Trophoblast cell (in vitro differentiated cells and primary cell): ENCODE measurements at regions not wholly inside any gene's neighbourhood (a gene's known extent, or its start where the extent isn't known, plus 50 kb on each side); places are given as distances from the start of the nearest gene placed in this dataset.
"Not testable (repeated sequence)": the region's sequence is repeated elsewhere in the genome, so short reads cannot be mapped to it uniquely, and the experiment has no call there.

Experiments
- DNase-seq, 2 donors: peaks; one replicate each; pipeline ENCODE4 v3.0.0-alpha.2; 2016
- H2AFZ ChIP-seq: 2 replicates; pipeline ENCODE4 v1.6.1; 2013; ENCODE audit warnings: low read length, moderate library complexity, mild to moderate bottlenecking; ENCODE audit not compliant: insufficient read depth, poor library complexity
- H2AK5ac ChIP-seq: 2 replicates; pipeline ENCODE4 v1.6.1; 2013; ENCODE audit warnings: mild to moderate bottlenecking, low read length
- H2BK120ac ChIP-seq: 2 replicates; pipeline ENCODE4 v1.6.1; 2013; ENCODE audit warnings: low read length, mild to moderate bottlenecking, moderate library complexity; ENCODE audit not compliant: insufficient read depth, poor library complexity
- H2BK12ac ChIP-seq: 2 replicates; pipeline ENCODE4 v1.6.1; 2013; ENCODE audit warnings: mild to moderate bottlenecking, low read length, moderate library complexity
- H2BK5ac ChIP-seq: 2 replicates; pipeline ENCODE4 v1.6.1; 2013; ENCODE audit warnings: low read length, low read depth, moderate library complexity, mild to moderate bottlenecking; ENCODE audit not compliant: poor library complexity
- H3K14ac ChIP-seq: 2 replicates; pipeline ENCODE4 v1.6.1; 2013; ENCODE audit warnings: mild to moderate bottlenecking, low read length
- H3K18ac ChIP-seq: 2 replicates; pipeline ENCODE4 v1.6.1; 2013; ENCODE audit warnings: mild to moderate bottlenecking, low read length
- H3K23ac ChIP-seq: 2 replicates; pipeline ENCODE4 v1.6.1; 2013; ENCODE audit warnings: low read length
- H3K27ac ChIP-seq: 2 replicates; pipeline ENCODE4 v1.5.1; 2013; ENCODE audit warnings: low read depth, mild to moderate bottlenecking, inconsistent platforms, low read length, moderate library complexity
- H3K27me3 ChIP-seq: 2 replicates; pipeline ENCODE4 v1.6.1; 2013; ENCODE audit warnings: inconsistent platforms, mild to moderate bottlenecking, low read length, moderate library complexity; ENCODE audit not compliant: insufficient read depth
- H3K36me3 ChIP-seq, 2 experiments: 1 replicate in 1 of 2; 2 replicates in 1 of 2; pipeline ENCODE4 v1.6.1; 2013; ENCODE audit warnings: low read length in 2 of 2, mild to moderate bottlenecking in 2 of 2, moderate library complexity in 1 of 2; ENCODE audit not compliant: insufficient read depth in 2 of 2, control insufficient read depth in 1 of 2
- H3K4ac ChIP-seq: 2 replicates; pipeline ENCODE4 v1.6.1; 2013; ENCODE audit warnings: low read depth, mild to moderate bottlenecking, low read length, moderate library complexity
- H3K4me1 ChIP-seq, 2 experiments: 1 replicate in 1 of 2; 2 replicates in 1 of 2; pipeline ENCODE4 v1.6.1; 2013; ENCODE audit warnings: low read length in 2 of 2, mild to moderate bottlenecking in 2 of 2, moderate library complexity in 1 of 2; ENCODE audit not compliant: insufficient read depth in 2 of 2, control insufficient read depth in 1 of 2
- H3K4me2 ChIP-seq: 2 replicates; pipeline ENCODE4 v1.6.1; 2013; ENCODE audit warnings: inconsistent platforms, mild to moderate bottlenecking, low read length, moderate library complexity
- H3K4me3 ChIP-seq: 2 replicates; pipeline ENCODE4 v1.5.1; 2013; ENCODE audit warnings: mild to moderate bottlenecking, low read depth, low read length, inconsistent platforms
- H3K79me1 ChIP-seq: one replicate; pipeline ENCODE4 v1.6.1; 2013; ENCODE audit warnings: low read length
- H3K79me2 ChIP-seq: 2 replicates; pipeline ENCODE4 v1.6.1; 2013; ENCODE audit warnings: low read length, mild to moderate bottlenecking; ENCODE audit not compliant: control insufficient read depth, insufficient read depth, poor library complexity
- H3K9ac ChIP-seq: 2 replicates; pipeline ENCODE4 v1.6.1; 2013; ENCODE audit warnings: mild to moderate bottlenecking, low read length
- H3K9me3 ChIP-seq: 2 replicates; pipeline ENCODE4 v1.6.1; 2013; ENCODE audit warnings: low read depth, mild to moderate bottlenecking, control low read depth, inconsistent platforms, low read length; ENCODE audit not compliant: insufficient read depth
- H4K12ac ChIP-seq: 2 replicates; pipeline ENCODE4 v1.6.1; 2013; ENCODE audit warnings: low read depth, mild to moderate bottlenecking, low read length, moderate library complexity
- H4K8ac ChIP-seq: 2 replicates; pipeline ENCODE4 v1.6.1; 2013; ENCODE audit warnings: low read depth, mild to moderate bottlenecking, low read length, moderate library complexity
- H4K91ac ChIP-seq: one replicate; pipeline ENCODE4 v1.6.1; 2013; ENCODE audit warnings: low read depth, mild to moderate bottlenecking, low read length, moderate library complexity
- WGBS: extraction: QIAGEN DNeasy Blood & Tissue Kit; methylation state at CpG from one replicate; pipeline ENCODE4 v1.1.7; 2013; ENCODE audit warnings: missing lambda C conversion rate; ENCODE audit not compliant: insufficient read length, insufficient coverage; ENCODE audit errors: extremely low coverage; 5-methylcytosine and 5-hydroxymethylcytosine counted together

GRCh38 chr13:80821466-80821865 is 480.5 kb upstream of the SPRY2 start:
- peaks cover 0 to 1% of the 10 kb centered on the region in 2 experiments for H3K4me1 ChIP-seq
- H2BK12ac ChIP-seq, result no peak overlapping the region
- no peak overlapping the region for H2AFZ ChIP-seq
- H3K4me2 ChIP-seq, result no peak overlapping the region
- H3K79me2 ChIP-seq, result no peaks in the 10 kb centered on the region
- H4K8ac ChIP-seq, result no peak overlapping the region
- H3K27me3 ChIP-seq, result no peaks in the 10 kb centered on the region
- H3K79me1 ChIP-seq, result no peaks in the 10 kb centered on the region
- H3K27ac ChIP-seq, result no peak overlapping the region
- H3K18ac ChIP-seq, result no peak overlapping the region
- no peak overlapping the region for H4K12ac ChIP-seq
- no peak overlapping the region for H3K23ac ChIP-seq
- H3K9me3 ChIP-seq, result no peaks in the 10 kb centered on the region
- peak in 1 of 2 donors; percentile 12 for DNase-seq
- no peaks in the 10 kb centered on the region for H3K36me3 ChIP-seq
- H3K9ac ChIP-seq, result no peak overlapping the region
- H2AK5ac ChIP-seq, result no peak overlapping the region
- no peak overlapping the region for H4K91ac ChIP-seq
- H3K4me3 ChIP-seq, result no peak overlapping the region
- H3K14ac ChIP-seq, result no peak overlapping the region
- H3K4ac ChIP-seq, result no peak overlapping the region
- H2BK120ac ChIP-seq, result no peak overlapping the region
- no peak overlapping the region for H2BK5ac ChIP-seq

GRCh38 chr13:80817979-80818378 is 477.1 kb upstream of the SPRY2 start:
- Histone ChIP-seq H4K8ac (no peak overlapping the region), H2BK12ac (no peak overlapping the region), H3K79me1 (no peaks in the 10 kb centered on the region), H4K91ac (no peak overlapping the region), H3K9me3 (no peaks in the 10 kb centered on the region), H4K12ac (no peak overlapping the region), H3K18ac (no peak overlapping the region), H3K4me2 (no peak overlapping the region), H3K4me1 (peaks cover 0 to 1% of the 10 kb centered on the region in 2 experiments), H2BK120ac (no peak overlapping the region), H3K36me3 (no peaks in the 10 kb centered on the region), H2AK5ac (no peak overlapping the region), H2AFZ (no peak overlapping the region), H3K14ac (no peak overlapping the region), H3K79me2 (no peaks in the 10 kb centered on the region), H3K23ac (no peak overlapping the region), H3K4me3 (no peak overlapping the region), H3K27me3 (no peaks in the 10 kb centered on the region), H3K27ac (no peak overlapping the region), H3K4ac (no peak overlapping the region), H3K9ac (no peak overlapping the region), H2BK5ac (no peak overlapping the region)
- DNase-seq, result no peak
- no CpG with 5 or more reads among the region's 1 CpG for WGBS

GRCh38 chr13:80814541-80814940 is 473.6 kb upstream of the SPRY2 start:
- Histone ChIP-seq H3K36me3 (no peaks in the 10 kb centered on the region), H3K23ac (no peak overlapping the region), H3K9ac (no peak overlapping the region), H3K4me3 (no peak overlapping the region), H3K4me1 (no peaks in the 10 kb centered on the region), H3K79me1 (no peaks in the 10 kb centered on the region), H3K18ac (no peak overlapping the region), H3K9me3 (no peaks in the 10 kb centered on the region), H4K91ac (no peak overlapping the region), H3K4ac (no peak overlapping the region), H2BK12ac (no peak overlapping the region), H4K12ac (no peak overlapping the region), H4K8ac (no peak overlapping the region), H2BK5ac (no peak overlapping the region), H2BK120ac (no peak overlapping the region), H3K14ac (no peak overlapping the region), H3K27ac (no peak overlapping the region), H2AK5ac (no peak overlapping the region), H3K4me2 (no peak overlapping the region), H3K27me3 (no peaks in the 10 kb centered on the region), H3K79me2 (no peaks in the 10 kb centered on the region), H2AFZ (no peak overlapping the region)
- DNase-seq, result no peak

- not testable (repeated sequence) for H3K4ac ChIP-seq, H3K27ac ChIP-seq, H2AK5ac ChIP-seq, H3K14ac ChIP-seq, H3K9me3 ChIP-seq, H3K4me3 ChIP-seq, H3K4me2 ChIP-seq, H3K79me2 ChIP-seq, H3K18ac ChIP-seq, H4K12ac ChIP-seq, DNase-seq, H3K36me3 ChIP-seq, H3K23ac ChIP-seq, H3K27me3 ChIP-seq, H4K91ac ChIP-seq, H2BK120ac ChIP-seq, H2AFZ ChIP-seq, H3K4me1 ChIP-seq, H3K79me1 ChIP-seq, H4K8ac ChIP-seq, H3K9ac ChIP-seq, H2BK12ac ChIP-seq, H2BK5ac ChIP-seq
- no CpG with 5 or more reads among the region's 4 CpGs for WGBS
These were observed 469.4 kb upstream of the SPRY2 start for GRCh38 chr13:80810294-80810693.

- no peak overlapping the region for H4K91ac ChIP-seq
- no peaks in the 10 kb centered on the region for H3K36me3 ChIP-seq
- H3K14ac ChIP-seq, result no peak overlapping the region
- no peak overlapping the region for H2BK5ac ChIP-seq
- no peaks in the 10 kb centered on the region for H3K27me3 ChIP-seq
- H3K9me3 ChIP-seq, result no peaks in the 10 kb centered on the region
- H3K4ac ChIP-seq, result no peak overlapping the region
- H2BK120ac ChIP-seq, result no peak overlapping the region
- no peaks in the 10 kb centered on the region for H3K4me1 ChIP-seq
- H4K8ac ChIP-seq, result no peak overlapping the region
- H3K18ac ChIP-seq, result no peak overlapping the region
- no peaks in the 10 kb centered on the region for H3K79me1 ChIP-seq
- H2AK5ac ChIP-seq, result no peak overlapping the region
- no peak overlapping the region for H3K4me2 ChIP-seq
- no peak overlapping the region for H4K12ac ChIP-seq
- H2BK12ac ChIP-seq, result no peak overlapping the region
- H3K9ac ChIP-seq, result no peak overlapping the region
- no peaks in the 10 kb centered on the region for H3K79me2 ChIP-seq
- no peak overlapping the region for H3K4me3 ChIP-seq
- no peak overlapping the region for H2AFZ ChIP-seq
- no peak overlapping the region for H3K23ac ChIP-seq
- no peak for DNase-seq
- WGBS, result no CpG with 5 or more reads among the region's 3 CpGs
- no peak overlapping the region for H3K27ac ChIP-seq
These were observed 462.0 kb upstream of the SPRY2 start for GRCh38 chr13:80802946-80803345.
